HG03457 (cell line): ENCODE measurements at regions not wholly inside any gene's neighbourhood (a gene's known extent, or its start where the extent isn't known, plus 50 kb on each side); places are given as distances from the start of the nearest gene placed in this dataset.
"Not testable (repeated sequence)": the region's sequence is repeated elsewhere in the genome, so short reads cannot be mapped to it uniquely, and the experiment has no call there.

Experiments
- ATAC-seq: cut with Tn5 transposase; IDR thresholded peaks from one replicate; pipeline ENCODE4 v1.9.1; 2021; ENCODE audit warnings: moderate number of reproducible peaks; ENCODE audit not compliant: unreplicated experiment

DNA sequence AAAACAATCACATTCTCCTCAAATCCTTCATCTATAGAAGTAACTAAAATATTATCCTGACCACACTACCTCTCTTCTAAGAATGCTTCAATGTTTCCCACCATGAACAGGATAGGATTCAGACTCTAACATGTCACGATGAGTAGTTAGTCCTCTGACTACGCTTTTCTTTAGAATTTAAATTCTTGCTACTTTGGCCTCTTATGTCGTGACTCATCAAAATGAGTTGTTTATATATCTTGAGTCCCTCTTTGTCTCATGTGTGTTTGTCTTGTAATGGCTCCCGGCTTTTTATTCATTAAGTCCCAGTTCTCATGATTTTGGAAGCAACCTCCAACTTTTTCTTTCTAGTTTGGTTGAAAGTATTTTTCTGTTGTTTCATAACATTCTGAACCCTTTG lies 1289.2 kb downstream of the DSC3 start:
- ATAC-seq = no peak

DNA sequence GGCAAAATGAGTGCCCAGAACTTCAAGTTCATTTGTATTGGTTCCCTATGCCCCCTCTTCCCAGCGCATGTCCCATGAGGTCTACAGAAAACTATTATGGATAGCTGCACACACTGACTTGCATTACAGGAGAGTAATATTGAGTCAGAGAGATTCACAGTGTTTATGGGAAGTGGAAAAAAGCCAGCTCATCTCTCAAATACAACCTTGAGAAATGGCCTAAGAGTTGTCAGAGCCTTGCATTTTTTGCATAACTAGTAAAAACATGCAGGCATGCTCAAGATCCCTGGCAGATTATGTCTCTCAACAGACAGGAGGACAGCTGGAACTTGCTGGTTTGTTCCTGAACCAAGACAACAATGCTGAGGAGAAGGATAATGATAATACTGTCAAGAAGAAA lies 1292.8 kb downstream of the DSC3 start:
- no peak for ATAC-seq

DNA sequence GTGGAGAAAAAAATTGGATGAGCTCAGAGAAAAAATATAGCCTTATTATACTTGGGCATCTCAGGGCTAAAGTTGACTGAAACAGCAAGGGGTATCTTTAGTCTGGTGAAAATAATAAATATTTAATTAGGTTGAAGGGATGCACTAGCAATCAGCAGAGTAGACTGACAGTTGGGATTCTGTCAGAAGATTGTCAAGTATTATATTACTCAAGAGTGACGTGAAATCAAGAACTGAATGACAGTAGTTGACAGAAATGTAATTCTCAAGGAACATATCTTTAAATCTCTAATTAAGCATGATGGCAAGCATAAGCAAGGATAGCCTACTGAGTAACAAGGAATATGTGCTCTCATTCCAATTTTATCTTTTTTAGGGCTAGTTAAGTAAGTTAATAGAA lies 1301.1 kb downstream of the DSC3 start:
- no peak for ATAC-seq

DNA sequence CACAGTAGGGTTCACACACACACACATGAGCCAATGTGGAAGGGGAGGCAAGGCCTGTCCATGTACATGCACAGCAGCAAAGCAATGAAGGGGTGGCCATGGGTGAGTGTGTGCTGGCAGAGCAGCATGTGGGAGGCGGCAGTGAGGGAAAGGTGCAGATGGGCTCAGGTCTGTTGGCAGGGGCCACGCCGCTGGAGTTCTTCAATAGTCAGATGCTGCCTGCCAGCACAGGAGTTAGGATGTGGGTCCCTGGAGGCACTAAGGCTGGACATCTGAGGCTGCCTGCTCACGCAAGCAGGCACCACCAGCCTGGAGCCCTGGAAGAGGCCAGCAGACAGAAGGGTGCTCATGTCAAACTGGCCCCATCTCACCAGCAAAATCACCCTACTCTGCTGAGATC lies 1304.9 kb downstream of the DSC3 start:
- no peak for ATAC-seq

DNA sequence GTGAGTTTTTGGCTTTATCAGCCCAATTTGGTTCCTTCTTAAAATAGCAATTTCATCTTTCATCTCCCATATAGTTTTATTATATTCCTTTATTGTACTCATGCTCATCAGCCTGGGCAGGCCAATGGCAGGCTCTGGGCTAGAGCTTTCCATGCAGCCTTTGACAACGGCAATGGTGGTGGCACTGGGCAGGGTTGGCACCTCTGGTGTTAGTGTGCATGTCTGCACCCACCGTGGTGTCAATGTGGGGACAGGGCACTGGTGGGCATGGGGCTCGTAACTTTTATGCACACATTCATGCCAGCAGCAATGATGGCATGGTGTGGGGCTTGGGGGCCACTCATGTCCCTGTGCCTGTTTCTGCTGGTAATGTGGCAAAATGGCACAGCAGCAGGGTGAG lies 1305.4 kb downstream of the DSC3 start:
- no peak for ATAC-seq

DNA sequence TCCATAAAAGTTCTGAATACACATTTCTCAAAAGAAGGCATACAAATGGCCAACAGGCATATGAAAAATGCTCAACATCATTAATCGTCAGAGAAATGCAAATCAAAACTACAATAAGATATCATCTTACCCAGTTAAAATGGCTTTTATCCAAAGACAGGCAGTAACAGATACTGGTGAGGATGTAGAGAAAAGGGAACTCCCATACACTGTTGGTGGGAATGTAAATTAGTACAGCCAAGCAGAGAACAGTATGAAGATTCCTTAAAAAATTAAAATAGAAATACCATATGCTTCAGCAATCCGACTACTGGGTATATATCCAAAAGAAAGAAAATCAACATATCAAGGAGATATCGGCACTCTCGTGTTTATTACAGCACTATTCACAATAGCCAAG lies 1312.5 kb downstream of the DSC3 start:
- ATAC-seq = no peak

DNA sequence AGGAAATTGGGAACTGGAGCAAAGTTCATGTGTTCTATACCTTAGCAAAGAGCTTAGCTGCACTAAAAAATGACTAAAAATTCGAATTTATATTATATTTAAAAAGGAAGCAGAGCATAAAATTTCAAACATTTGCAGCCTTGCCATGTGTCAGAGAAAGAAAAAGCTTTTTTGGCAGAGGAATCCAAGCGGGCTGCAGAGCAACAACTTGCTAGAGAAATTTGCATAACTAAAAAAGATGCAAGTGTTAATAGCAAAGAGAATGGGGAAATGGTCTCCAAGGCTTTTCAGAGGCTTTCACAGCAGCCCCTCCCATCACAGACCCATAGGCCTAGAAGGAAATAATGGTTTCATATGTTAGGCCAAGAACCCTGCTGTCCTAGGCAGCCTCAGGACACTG lies 1315.9 kb downstream of the DSC3 start:
- no peak for ATAC-seq

DNA sequence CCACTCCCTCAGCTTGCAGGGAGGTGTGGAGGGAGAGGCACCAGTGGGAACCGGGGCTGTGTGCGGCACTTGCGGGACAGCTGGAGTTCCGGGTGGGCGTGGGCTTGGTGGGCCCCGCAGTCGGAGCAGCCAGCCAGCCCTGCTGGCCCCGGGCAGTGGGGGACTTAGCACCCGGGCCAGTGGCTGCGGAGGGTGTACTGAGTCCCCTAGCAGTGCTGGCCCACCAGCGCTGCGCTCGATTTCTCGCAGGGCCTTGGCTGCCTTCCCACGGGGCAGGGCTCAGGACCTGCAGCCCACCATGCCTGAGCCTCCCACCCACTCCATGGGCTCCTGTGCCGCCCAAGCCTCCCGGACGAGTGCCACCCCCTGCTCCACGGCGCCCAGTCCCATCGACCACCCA lies 1319.1 kb downstream of the DSC3 start:
- ATAC-seq = not testable (repeated sequence)

DNA sequence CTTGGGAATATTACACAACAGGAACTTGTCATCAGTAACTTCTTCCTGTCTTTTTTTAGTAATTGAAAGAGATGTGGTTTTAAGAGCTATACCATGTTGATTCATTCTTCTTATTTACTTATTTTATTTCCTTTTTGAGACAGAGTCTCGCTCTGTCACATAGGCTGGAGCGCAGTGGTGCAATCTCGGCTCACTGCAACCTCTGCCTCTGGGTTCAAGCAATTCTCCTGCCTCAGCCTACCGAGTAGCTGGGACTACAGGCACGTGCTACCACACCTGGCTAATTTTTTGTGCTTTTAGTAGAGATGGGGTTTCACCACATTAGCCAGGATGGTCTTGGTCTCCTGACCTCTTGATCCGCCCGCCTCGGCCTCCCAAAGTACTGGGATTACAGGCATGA lies 1326.6 kb downstream of the DSC3 start:
- not testable (repeated sequence) for ATAC-seq

DNA sequence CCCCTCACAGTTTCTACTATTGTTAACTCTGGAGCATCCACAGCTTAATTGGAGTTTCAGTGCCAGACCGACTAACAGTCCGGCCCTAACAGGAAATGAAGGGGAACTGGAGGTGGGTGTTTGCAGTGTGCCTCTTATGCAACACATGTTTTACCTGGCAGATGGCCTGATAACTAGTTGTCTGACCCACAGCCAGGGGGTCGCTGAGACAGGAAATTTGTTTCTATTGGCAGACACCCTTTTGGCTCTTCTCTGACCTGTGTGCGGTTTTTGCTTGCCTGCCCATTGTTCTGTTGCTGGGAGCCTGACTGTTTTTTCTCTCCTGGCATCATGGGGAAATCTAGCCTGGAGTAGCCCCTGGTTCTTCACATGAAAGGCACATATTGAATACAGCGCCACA lies 1329.8 kb downstream of the DSC3 start:
- ATAC-seq = no peak

DNA sequence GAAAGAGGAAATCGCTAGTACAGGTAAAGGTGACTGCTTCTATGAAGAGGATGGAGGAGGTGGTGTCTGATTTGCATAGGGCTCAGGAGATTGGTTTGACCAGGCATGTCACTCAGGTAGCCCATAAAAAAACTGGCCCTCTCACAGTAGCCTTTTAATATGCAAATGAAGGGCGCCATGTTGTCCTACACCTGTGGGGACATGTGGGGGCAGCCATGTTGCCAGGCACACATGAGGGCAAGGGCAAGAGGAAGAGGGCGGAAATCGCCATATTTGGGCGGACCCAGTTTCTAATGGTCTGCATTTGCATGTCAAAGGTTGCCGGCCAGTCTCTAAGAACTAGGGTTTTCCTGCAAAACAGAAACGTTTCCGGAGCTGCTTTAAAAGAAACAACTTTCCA lies 1330.6 kb downstream of the DSC3 start:
- ATAC-seq = no peak

DNA sequence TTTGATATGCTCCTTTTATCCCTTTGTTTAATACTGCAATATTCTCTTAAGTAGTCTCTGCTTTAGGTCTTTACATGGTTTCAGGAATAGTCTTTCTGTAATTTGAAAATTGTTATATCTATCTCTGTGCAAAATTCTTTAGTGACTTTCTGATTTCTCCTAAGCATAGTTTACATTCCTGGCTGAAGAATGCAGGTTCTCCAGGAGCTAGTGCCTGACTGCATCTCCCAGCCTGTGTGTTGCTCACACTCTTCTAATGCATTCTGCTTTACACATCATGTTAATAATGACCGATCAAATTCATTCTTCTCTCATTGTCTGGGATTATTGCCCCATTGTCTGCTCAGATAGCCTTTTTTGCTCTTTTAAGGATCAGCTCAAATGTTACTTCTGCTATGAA lies 1349.2 kb downstream of the DSC3 start:
- no peak for ATAC-seq

DNA sequence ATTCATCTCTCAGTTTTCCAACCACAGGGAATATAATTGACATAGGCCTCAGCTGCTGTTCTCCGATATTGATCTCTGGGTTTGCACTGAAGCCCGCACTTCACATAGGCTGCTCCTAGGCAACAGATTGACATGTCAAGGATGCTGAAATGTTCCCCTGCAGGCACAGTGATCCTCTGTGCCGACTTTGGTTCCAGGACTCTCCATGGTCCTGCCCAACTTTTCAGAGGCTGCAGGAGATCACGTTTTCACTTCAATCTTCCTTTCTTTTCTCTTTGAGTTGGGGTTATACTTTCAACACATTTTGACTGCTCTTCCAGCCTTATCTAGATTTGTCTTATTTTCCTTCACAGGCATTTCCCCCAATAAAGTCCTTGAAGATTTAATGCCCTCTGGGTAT lies 1361.0 kb downstream of the DSC3 start:
- no peak for ATAC-seq

DNA sequence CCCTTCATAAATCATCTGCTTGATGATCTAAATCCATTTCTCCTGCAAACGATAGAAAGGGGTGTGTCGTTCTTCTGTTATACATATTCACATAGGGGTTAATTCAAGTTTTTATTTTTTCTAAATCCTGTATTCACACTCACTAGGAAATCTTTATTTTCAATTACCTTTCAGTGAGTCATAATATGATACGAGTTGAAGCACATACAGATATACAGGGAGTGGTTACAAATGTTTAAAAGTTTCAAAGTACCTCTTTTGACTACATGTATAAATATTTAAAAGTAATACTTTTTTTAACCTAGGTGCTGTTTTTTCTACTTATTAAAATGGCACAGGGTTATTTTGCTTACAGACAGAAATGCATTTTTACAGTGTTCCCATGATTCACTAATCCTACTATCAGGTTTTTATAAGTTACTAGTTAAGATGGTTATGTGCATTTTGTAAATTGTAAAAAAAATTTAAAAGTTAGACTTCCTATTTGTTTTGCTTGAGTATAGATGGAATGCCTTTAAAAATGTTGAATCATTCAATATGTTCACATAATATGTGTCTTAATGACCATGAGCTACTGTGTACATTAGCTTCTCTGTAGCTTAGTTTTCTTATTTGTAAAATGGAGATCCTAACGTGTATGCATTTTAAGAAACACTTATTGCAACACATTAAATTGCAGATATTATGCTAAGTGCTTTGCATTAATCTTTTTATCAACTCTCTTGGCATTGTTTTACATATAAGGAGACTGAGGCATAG lies 1378.1 kb downstream of the DSC3 start:
- ATAC-seq = no peak

DNA sequence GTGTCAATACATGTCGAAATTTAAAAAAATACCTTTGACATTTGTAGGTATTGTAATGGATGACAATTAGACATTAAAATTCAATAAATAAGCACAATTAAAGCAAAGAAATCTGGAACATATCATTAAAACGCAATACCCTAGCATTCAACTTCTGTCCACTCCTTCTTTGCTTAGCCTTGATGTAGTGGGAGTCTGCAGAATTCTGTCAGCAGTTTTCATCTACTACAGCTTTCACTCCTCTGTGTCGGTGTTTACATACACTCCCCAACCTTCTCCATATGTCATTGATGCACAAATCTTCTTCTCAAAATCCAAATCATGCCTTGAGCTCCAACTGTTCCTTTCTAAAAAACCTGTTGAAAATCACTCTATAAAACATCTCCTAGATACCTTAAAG lies 1380.6 kb downstream of the DSC3 start:
- ATAC-seq = no peak

DNA sequence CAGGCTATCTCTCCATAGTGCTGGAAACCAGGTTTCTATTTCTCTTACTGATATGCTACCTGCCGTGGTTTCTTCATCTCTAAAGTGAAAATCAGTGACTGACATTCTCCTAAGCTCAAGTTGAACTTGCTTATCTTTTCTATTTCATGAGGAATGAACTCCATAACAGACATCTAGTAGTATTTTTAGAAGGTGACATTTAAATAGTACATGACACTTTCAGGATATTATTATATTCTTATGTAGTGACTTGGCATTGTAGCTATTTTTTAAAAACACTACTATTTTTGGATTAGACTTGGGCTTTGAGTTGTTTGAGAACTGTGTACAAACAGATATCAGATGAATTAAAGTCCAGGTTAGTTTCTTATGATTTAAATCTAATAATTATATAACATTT lies 1381.8 kb downstream of the DSC3 start:
- ATAC-seq = no peak

DNA sequence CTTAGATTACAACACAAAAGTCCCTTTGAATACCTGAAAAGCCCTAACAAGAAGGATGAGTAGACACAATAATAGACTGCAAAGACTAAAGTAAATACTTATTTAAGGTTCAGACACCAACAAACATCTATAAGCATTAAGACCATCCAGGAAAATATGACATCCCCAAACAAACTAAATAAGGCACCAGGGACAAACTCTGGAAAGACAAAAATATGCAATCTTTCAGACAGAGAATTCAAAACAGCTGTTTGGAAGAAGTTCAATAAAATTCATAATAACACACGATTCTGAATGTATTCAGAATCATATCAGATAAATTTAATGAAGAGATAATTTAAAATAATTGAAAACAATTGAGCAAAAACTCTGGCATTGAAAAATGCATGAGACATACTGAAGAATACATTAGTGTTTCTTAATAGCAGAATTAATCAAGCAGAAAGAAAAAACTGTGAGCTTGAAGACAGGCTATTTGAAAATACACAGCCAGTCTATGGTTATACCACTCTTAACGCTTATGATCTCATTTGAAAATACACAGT lies 1388.8 kb downstream of the DSC3 start:
- ATAC-seq = no peak

DNA sequence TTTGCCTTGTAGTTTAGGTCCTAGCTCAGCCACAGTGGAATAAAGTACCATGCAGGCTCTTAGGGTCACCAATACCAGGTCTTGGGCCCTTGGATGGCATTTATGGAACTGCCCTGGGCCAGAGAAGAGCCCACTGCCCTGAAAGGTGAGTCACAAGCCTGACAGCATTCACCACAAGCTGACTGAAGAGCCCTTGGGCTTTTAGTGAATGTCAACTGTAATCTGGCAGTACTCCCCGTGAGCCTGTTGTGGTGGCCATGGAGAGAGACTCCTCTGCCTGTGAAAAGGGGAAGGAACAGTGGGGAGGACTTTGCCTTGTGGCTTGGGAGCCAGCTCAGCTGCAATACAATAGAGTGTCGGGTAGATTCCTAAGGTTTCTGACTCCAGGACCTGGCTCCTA lies 1389.7 kb downstream of the DSC3 start:
- no peak for ATAC-seq

DNA sequence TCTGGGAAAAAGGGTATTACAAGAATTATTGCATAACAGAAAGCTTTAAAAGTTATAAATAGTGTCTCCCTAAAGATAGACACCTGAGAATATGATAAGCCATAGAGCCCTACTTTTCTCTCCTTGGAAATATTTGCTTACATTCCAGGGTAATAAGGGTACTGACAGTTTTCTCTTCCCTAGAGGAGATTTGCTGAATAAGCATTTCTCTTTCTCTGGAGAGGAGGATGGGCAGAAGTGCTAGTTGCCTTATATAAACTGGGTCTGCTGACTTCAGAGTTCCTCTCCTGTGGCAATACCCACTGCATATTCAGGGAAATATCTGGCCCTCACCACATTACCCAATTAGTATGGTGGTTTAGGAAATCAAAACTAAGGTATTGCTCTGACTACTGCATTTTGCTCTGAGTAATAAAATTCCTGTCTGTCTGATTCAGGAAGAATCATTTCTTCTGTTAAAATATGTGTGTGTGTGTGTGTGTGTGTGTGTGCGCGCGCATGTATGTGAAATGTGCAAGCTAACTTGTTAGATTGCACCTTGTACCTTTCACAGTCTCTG lies 1391.3 kb downstream of the DSC3 start:
- no peak for ATAC-seq

DNA sequence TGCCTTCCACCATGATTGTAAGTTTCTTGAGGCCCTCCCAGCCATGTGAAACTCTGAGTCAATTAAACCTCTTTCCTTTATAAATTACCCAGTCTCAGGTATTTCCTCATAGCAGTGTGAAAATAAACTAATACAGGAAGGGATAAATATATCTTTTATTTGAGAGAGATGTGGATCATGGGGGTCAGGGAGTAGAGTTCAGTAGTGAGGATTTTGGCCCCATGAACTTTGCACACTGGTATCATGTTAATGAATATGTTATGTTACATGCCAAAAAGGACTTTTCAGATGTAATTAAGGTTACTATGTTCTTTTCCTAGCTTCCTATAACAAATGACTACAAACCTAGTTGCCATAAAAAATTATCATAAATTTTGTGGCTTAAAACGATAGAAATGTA lies 1393.7 kb downstream of the DSC3 start:
- ATAC-seq = no peak

DNA sequence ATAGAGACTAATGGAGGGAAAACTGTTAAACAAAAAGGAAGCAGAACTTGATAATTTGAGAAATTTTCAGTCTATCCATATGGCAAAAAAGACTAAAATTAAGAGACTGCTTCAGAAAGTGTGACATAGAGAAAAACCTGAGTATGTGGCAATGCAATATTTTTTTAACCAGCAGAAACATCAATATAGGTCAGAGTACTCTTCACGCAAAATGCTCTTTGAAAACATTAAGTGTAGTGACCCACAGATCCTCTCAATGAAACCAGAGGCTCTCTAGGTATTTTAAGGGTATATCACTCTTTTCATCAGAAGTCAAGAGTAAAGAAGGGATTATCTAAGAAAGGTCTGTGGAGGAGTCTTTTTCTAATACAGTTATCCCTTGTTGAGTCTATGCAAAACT lies 1394.8 kb downstream of the DSC3 start:
- ATAC-seq = no peak

DNA sequence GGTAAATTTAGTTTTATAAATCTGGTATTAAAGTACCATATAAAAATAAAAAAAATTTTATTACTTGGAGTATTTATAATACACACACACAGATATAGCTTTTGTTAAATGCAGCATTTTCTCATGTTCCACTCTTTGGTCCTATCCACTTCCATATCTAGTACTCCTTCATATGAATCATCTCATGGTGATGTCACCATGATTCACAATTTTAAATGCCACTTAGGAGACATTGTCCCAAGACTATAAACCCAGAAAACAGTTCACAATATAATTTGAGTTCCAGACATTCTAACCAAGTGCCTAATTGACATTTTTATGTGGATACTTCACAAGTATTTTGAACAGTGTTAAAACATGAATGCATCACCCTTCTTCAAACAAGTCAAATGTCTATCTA lies 1398.3 kb downstream of the DSC3 start:
- no peak for ATAC-seq
